Colonic mucosa (tissue), 4 donors: ENCODE measurements at regions not wholly inside any gene's neighbourhood (a gene's known extent, or its start where the extent isn't known, plus 50 kb on each side); places are given as distances from the start of the nearest gene placed in this dataset.

ENCODE experiments used
- DNase-seq: peaks from one replicate; pipeline ENCODE4 v3.0.0-alpha.2; 2020
- H3K27ac ChIP-seq: fragments of 200-600 bp; one replicate; pipeline ENCODE4 v1.8.0; 2021
- H3K27me3 ChIP-seq: fragments of 200-600 bp; one replicate; pipeline ENCODE4 v1.8.0; 2021
- H3K36me3 ChIP-seq: fragments of 200-600 bp; one replicate; pipeline ENCODE4 v1.8.0; 2021
- H3K4me1 ChIP-seq: fragments of 200-600 bp; one replicate; pipeline ENCODE4 v1.8.0; 2021; ENCODE audit warnings: mild to moderate bottlenecking
- H3K4me3 ChIP-seq: fragments of 200-600 bp; one replicate; pipeline ENCODE4 v1.8.0; 2021
- H3K9ac ChIP-seq, 2 donors: one replicate each; pipeline ENCODE4 v1.7.0; 2013; ENCODE audit warnings: control low read depth in 2 of 2, low read depth in 2 of 2, low read length in 2 of 2
- H3K9me3 ChIP-seq: fragments of 200-600 bp; one replicate; pipeline ENCODE4 v1.8.0; 2021
- CTCF ChIP-seq: fragments of 200-600 bp; IDR thresholded peaks from one replicate; pipeline ENCODE4 v1.8.0; 2022; ENCODE audit warnings: antibody characterized with exemption, mild to moderate bottlenecking
- intact Hi-C: fragments of 100-400 bp; cut with DNase I; formaldehyde crosslinking; loops from one replicate; pipeline ENCODE4 v1.14.1; 2022
- donor health status: healthy.
- donor health status: DM: no; HTN: no; CAD: no.
- donor health status: DM: no; HTN: no; CAD: no.

GRCh38 chr20:63087872-63088680 is 81.3 kb upstream of the BHLHE23 start:
- intact Hi-C loops = no loop called here
- Histone ChIP-seq H3K27ac (no peak overlapping the region), H3K9ac (no peak overlapping the region), H3K4me3 (no peak overlapping the region), H3K36me3 (no peaks in the 10 kb centered on the region), H3K27me3 (no peaks in the 10 kb centered on the region), H3K9me3 (no peaks in the 10 kb centered on the region), H3K4me1 (no peaks in the 10 kb centered on the region)
- TF ChIP-seq CTCF = no peak
- no peak for DNase-seq

- H3K27me3 ChIP-seq = no peaks in the 10 kb centered on the region
- TF ChIP-seq CTCF = no peak
- no peak overlapping the region for H3K9ac ChIP-seq
- H3K4me1 ChIP-seq = no peaks in the 10 kb centered on the region
- H3K27ac ChIP-seq = no peak overlapping the region
- no peak for DNase-seq
- no peaks in the 10 kb centered on the region for H3K36me3 ChIP-seq
- no peak overlapping the region for H3K4me3 ChIP-seq
- intact Hi-C loops = no loop called here
- H3K9me3 ChIP-seq = no peaks in the 10 kb centered on the region
These were observed 80.6 kb upstream of the BHLHE23 start for GRCh38 chr20:63087236-63087871.

GRCh38 chr20:63086421-63087235 is 79.9 kb upstream of the BHLHE23 start:
- no peak overlapping the region for H3K4me3 ChIP-seq
- H3K4me1 ChIP-seq = no peaks in the 10 kb centered on the region
- no peaks in the 10 kb centered on the region for H3K36me3 ChIP-seq
- intact Hi-C loops = no loop called here
- no peaks in the 10 kb centered on the region for H3K9me3 ChIP-seq
- no peak overlapping the region for H3K27ac ChIP-seq
- H3K27me3 ChIP-seq = no peaks in the 10 kb centered on the region
- H3K9ac ChIP-seq = no peak overlapping the region
- no peak for DNase-seq
- TF ChIP-seq CTCF = no peak

- Histone ChIP-seq H3K27me3 (no peaks in the 10 kb centered on the region), H3K9ac (no peak overlapping the region), H3K27ac (no peak overlapping the region), H3K4me1 (no peaks in the 10 kb centered on the region), H3K9me3 (no peaks in the 10 kb centered on the region), H3K4me3 (no peak overlapping the region), H3K36me3 (no peaks in the 10 kb centered on the region)
- DNase-seq = no peak
- intact Hi-C loops = no loop called here
- TF ChIP-seq CTCF = no peak
These were observed 78.5 kb upstream of the BHLHE23 start for GRCh38 chr20:63085151-63085861.

GRCh38 chr20:63084563-63084927 is 77.8 kb upstream of the BHLHE23 start:
- Histone ChIP-seq H3K4me3 (no peak overlapping the region), H3K27ac (no peak overlapping the region), H3K4me1 (no peaks in the 10 kb centered on the region), H3K27me3 (no peaks in the 10 kb centered on the region), H3K9ac (no peak overlapping the region), H3K9me3 (no peaks in the 10 kb centered on the region), H3K36me3 (no peaks in the 10 kb centered on the region)
- intact Hi-C loops = no loop called here
- TF ChIP-seq CTCF = no peak
- no peak for DNase-seq
